GM19468 (cell line): ENCODE measurements at regions not wholly inside any gene's neighbourhood (a gene's known extent, or its start where the extent isn't known, plus 50 kb on each side); places are given as distances from the start of the nearest gene placed in this dataset.
"Not testable (repeated sequence)": the region's sequence is repeated elsewhere in the genome, so short reads cannot be mapped to it uniquely, and the experiment has no call there.

Experiments used
- ATAC-seq: cut with Tn5 transposase; IDR thresholded peaks from one replicate; pipeline ENCODE4 v1.9.1; 2021; ENCODE audit warnings: mild to moderate bottlenecking, moderate library complexity, moderate number of reproducible peaks; ENCODE audit not compliant: unreplicated experiment; ENCODE audit errors: extremely low read depth

DNA sequence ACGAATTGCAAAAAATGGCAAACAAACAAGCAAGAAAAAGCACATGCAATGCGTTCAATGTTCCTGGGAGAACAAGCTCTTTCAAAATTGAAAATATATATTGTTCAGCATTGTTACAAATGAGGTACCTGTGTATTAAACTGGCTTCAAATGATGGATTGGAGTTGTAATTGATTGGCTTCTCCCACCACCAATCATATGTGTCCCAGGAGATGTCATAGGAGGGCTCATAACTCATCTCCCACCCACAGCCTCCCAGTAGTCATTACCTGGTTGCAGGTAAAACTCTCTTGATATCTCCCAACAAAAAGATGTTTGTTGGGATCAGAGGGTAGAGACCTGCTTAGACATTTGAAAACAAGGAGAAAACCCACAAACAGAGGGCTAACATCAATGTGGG lies 302.9 kb downstream of the BAMBI start:
- ATAC-seq = no peak

DNA sequence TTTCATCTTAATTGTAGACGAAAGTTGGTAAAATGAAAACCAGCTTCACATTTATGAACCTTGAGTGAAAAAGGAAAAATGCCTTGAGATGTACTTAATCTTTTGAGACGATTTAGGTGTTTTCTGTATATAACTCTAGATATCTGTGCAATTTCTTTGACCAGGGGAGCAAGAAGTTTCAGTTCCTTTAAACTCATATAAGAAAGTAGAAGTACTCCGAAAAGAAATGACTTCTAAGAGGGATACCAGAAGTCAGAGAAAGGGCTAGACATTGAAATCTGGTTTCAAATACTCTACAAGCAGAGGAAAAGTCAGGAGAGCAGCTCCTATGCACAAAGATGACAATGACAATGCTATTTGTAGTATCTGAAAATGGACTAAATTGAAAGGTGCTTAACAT lies 303.7 kb downstream of the BAMBI start:
- ATAC-seq = no peak

DNA sequence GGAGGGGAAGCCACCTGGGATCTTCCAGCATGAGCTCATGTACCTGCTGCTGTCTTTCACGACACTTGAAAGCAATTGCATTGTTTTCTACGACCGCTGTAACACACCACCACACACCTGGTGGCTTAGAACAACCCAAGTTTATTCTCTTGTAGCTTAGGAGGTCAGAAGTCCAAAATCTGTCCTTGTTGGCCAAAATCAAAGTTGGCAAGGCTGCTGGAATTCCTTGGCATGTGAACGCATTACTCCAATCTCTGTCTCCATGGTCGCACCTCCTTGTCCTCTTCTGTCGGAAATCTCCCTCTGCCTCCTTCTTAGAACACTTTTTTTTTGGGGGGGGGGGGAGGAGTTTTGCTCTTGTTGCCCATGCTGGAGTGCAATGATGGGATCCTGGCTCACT lies 305.7 kb downstream of the BAMBI start:
- no peak for ATAC-seq

DNA sequence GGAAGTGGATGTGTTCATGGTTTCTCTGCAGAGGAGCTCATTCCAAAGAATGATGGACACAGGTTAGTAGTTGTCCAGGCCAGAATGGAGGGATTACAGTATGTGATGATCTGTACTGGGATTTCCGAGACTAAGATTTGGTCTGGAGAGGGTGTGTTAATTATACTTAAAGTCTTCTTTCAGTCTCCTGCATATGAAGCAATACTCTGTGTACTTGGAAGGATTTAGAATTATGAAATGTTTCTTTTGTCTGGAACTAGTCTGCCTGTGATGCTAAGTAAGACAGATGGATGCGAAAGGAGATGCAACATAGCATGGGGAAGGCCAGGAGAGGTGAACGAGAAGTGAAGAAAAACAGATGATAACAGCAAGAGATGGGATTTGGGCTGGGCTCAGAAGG lies 305.1 kb upstream of the LYZL1 start:
- ATAC-seq = no peak

DNA sequence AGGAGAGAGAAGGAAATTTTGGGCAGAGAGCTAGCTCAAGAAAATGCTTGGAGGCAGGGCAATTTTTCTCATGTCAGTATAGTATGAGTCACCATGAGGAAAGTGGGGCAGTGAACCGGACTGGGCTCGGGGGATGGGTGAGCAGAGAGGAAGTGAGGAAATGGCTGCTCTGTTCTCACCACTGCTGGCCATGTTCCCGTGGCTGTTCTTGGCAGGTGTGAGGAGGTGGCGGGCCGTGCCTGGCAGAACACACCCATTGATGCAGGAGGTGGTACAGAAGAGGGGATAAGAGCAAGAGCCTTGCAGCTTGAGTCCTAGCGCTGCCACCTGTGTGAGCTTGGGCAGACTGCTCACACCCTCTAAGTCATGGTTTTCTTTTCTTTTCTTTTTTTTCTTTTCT lies 304.4 kb upstream of the LYZL1 start:
- ATAC-seq = no peak

DNA sequence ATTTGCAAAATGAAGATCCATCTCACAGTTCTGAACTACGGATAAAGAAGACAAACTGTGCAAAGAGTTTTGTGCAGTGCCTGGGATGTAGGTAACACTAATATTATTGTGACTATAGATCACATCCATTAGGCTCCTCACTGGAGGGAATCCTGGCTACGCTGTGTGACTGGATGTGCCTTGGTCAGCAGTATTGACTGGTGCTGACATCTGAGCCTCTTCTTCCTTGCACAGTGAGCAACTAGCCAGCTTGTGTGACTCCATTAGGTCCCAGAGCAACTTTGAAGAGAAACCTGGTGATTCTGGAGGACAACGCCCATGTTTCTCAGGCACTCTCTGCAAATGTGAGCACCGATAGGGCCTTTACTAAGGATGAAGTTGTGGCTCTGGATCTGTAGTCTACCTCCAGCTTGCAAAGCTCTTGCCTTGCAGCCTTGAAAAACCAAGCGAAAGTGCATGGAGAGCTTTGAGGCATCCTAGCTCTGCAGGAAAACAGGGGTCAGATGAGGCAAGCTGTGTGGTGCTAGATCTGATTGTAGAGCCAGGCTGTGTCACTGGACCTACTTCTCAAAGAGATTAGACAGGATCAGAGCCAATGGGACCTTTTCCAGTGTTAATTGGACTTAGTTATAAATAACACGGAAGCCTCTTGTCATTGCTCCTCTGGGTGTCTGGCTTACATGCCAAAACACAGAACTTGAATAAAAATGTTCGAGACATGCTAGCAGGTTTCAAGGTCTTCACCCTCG lies 303.6 kb upstream of the LYZL1 start:
- ATAC-seq = no peak

DNA sequence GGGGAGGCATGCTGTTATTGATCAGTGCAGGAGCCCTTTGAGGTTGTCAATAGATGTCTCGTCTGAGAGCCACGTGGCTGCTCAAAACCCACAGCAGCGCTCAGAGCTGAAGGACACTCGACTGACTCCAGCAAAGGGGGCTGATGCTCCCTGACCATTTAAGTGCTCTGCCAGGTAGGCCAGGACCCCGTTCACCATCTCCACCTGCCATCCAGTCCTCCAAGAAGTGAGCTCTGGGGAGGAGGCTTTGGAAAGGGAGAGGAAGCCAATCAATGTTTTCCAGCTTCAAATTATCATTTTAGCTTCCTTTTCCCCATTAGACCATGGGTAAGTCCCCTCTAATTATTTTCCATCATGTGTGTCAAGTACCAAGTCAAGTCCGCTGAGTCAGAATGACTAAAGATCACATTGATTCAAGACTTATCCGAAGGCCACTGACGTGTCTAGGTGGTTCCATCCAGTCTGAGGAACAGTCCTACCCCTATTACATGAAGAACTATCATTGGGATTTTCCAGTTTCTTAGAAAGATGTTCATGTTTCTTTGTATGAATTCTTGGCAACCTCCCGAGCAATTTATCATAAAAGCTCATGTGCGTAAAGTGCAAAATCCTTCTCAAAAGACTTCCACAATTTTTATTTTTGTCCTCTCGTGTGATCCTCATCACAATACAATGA lies 302.6 kb upstream of the LYZL1 start:
- no peak for ATAC-seq

DNA sequence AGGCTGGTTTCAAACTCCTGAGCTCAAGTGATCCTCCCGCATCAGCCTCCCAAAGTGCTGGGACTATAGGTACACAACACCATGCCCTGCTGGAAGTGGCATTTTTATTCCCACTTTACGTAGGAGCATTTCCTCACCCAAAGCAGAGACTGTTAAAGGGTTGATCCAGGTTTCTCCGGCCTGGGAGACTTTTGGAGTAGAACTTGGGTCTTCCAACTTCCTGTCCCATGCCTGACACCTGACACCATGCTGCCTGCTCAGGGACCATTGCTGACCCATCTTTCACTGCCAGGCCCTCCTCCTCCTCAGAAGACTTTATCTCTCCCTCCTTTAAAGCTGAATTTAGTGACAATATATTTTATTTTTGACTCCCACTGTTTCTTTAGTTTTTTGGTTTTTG lies 302.0 kb upstream of the LYZL1 start:
- no peak for ATAC-seq

DNA sequence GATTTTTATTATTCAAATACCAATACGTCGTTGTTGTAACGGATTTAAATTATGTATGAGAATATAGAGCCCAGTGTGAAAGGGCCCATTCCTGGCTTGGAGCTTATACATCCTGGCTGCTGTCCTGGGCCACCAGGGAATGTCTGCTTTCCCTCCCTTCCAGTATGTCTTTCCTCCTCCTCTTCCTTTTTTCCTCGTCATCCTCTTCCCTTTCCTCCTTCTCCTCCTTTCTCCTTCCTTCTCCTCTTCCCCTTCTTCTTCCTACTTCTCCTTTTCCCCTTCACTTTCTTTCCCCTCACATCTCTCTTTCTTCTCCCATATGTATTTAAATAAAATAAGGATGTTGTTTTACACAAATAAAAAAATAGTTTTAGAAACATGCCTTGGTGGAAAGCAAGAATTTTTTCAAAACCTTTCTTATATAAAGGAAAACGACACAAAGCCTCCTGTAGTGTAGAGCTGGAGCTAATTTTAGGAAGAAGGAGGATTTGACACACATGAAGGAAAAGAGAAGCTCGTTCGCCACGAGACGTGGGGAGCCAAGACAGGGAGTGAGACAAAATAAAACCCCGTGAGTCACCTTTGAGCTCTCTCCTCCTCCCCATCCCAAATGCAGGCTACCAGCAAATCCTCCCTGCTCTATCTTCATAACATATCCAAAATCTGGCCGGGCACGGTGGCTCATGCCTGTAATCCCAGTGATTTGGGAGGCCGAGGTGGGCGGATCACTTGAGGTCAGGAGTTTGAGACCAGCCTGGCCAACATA lies 301.1 kb upstream of the LYZL1 start:
- ATAC-seq = no peak

DNA sequence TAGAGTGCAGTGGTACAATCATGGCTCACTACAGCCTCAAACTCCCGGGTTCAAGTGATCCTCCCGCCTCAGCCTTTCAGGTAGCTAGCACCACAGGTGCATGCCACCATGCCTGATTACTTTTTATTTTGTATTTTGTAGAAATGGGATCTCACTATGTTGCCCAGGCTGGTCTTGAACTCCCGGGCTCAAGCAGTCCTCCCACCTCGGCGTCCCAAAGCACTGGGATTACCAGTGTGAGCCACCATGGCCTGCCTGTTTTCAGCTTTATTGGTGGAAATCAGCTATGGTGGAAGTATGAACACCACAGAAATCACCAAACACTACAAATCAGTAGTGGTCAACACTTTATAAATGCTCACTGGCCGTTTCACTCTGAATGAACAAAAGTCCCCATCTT lies 299.9 kb upstream of the LYZL1 start:
- ATAC-seq = no peak

DNA sequence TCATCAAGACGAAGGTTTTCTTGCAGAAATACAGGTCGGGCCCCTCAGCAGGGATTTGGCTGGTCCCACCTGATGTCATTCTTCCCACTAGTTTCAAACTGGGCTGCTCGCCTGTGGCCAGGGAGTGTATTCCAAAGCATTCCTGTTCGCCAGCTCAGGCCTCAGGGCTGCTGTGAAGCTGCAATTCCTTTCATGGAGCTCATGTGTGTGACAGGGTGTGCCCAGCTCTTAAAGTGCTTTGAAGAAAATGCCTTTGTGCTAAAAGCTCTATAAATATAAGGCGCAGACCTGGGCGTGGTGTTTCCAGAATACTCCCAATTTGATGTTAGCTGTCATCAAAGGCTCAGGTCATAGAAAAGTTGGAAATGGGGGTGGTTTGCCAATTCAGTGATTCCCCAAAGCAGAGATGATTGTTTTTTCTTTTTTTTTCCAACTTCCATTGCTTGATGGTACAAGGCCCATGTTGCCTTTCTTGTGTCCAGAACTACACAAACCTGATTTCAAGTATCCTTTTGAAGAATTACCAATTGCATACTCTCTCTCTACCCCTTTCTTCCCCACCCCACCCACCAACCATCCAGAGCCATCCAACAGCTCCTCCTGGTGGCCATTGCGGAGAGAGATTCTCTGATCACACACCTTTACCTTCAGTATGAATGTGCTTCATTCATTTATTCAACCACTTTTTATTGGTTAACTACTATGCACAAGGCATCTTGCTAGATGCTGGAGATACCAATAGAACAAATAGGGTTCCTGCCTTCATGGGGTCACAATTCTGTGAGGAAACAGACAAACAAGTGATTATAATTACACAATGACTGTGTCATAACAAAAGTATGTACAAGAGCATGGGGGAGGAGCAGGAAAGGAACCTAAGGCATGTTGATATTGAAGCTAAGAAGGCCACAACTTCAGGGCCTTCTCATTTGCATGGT lies 297.3 kb upstream of the LYZL1 start:
- no peak for ATAC-seq

DNA sequence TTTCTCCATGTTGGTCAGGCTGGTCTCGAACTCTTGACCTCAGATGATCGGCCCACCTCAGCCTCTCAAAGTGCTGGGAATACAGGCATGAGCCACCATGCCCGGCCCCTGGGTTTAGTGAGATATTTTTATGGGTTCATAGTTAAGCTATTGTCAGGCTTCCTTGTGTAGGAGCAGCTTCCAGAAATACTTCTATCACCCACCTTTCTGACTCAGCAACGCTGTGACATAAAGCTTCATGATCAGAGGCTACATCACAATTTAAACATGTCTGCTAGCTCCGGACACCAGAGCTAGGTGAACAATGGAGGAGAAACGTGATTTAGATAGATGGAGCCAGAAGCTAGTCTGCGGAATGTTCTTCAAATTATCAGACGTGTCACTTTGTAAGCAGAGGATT lies 295.8 kb upstream of the LYZL1 start:
- ATAC-seq = no peak

DNA sequence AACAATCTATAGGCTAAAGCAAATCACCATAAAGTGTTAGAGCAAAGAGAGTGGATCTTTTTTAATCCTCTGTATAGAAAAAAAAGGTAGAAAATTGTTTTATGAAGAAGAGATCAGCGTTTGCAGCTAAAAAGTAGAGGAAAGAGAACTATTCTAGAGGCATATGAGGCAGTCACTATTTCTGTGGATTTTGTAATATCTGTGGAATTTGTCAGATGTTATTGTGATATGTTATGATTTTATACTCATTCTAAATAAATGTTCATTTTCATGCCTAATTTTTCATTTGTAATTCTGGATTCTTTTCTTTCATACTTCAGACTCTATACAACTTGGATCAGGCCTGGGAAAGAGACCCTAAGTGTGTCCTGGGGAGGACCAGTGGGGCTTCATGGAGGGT lies 295.0 kb upstream of the LYZL1 start:
- ATAC-seq = no peak

DNA sequence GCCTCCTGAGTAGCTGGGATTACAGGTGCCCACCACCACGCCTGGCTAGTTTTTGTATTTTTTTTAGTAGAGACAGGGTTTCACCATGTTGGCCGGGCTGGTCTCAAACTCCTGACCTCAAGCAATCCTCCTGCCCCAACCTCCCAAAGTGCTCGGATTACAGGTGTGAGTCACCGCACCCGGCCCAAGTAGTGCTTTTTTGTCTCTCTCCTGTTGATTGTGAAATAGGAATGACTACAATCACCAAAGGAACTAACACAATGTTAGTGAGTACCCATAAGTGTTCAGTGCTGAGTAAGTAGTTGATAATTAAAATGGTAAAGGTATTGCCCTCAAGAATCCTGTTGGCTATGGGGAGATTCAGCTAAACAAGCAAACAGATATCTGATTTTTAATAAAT lies 294.1 kb upstream of the LYZL1 start:
- not testable (repeated sequence) for ATAC-seq

DNA sequence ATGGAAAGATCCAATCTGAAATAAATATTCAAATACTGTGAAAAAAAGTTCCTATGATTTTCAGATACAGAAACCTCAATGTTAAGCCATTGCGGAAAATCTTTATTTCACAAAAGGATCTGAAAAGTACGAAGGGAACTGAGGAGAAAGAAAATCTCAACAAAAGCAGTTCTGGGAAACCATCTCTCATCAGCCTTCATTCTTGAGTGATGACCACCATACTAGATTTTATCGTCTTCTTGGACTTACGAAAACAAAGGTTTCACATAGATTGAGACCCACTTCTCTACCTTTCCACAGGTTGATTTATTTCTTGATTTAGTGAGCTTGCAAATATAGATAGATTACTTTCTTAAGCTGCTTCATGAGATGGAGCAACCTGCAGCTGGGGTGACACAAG lies 293.4 kb upstream of the LYZL1 start:
- ATAC-seq = no peak

DNA sequence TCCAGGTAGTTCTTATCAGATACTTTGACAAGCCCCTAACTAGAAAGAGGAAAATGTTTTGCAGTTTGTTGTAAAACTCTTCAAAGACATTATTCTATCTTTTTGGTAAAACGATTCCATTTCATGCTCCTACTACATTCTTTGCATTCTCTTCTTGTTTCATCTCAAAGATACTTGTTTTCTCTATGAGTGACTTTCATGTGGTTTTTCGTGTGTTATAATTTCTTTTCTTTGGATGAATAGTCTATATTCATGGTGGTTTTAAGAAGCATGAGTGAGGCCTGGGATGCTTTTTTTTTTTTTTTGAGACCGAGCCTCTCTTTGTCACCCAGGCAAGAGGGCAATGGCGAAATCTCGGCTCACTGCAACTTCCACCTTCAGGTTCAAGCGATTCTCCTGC lies 292.5 kb upstream of the LYZL1 start:
- ATAC-seq = no peak

DNA sequence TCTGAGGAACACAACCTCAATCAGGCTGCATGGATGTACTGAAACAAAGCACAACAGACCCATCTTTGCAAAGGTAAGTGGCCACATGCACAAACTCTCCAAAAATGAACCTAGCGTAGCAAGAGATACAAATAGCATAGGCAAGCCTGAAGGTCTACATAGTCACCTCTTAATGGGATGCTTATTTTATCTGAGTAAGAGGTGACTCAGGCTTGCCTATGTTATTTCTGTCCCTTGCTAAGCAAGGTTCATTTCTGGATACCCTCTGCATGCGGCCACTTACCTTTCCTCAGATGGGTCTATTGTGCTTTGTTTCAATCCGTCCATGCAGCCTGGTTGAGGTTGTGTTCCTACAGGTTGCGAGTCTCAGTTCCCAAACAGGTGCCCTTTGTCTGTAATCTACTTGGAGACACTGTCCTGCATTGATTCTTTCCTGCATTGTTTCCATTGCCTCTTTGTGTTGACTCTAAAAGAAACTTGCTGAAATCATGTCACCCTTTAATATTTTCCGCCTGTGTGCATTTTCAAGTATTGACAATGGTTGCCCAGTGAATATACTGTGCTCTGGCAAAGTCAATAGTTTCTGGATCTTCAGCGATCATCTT lies 291.8 kb upstream of the LYZL1 start:
- ATAC-seq = no peak

DNA sequence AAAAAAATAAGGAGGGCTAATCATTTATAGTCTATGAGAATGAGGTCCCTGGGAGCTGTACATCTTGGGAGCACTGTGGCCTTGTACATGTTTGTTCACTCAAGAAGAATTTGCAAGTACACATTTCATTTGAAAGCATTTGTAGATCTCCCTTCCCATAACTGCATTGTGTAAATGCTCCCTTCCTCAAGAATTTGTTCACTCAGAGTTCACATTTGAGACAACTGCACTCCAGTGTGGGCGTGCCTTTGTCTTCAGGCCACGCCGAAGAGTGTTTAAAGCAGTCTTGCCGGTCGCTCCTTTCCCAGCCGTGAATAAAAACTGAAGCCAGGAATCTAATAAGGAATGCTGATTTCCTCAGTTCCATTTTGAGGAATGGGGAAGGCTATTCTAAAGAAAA lies 291.1 kb upstream of the LYZL1 start:
- no peak for ATAC-seq

DNA sequence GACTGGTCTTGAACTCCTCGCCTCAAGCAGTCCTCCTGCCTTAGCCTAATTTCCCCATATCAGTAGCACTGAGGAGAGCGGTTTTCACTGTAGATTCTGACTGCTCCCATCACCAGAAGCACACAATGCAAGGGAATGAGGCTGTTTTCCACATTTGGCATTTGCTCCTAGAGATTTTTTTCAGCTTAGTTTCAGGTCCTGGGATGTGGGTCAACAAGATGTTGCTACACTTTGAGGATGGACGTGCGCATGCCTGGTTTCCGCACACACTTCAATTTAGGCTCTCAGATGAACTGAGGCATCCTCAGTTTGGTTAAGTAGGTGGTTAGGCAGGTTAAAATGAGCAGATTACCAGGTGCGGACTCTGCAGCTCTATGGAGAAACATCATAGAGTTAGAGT lies 287.1 kb upstream of the LYZL1 start:
- ATAC-seq = no peak

DNA sequence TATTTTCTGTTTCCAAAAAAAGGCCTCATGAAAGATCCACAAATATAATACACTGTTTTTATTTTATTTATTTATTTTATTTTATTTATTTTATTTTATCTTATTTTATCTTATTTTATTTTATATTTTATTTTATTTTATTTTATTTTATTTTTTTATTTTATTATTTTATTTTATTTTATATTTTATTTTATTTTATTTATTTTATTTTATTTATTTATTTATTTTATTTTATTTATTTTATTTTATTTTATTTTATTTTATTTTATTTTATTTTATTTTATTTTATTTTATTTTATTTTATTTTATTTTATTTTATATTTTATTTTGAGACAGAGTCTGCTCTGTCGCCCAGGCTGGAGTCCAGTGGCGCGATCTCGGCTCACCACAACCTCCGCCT lies 285.9 kb upstream of the LYZL1 start:
- ATAC-seq = not testable (repeated sequence)
